ENCODE measurements at regions not wholly inside any gene's neighbourhood (a gene's known extent, or its start where the extent isn't known, plus 50 kb on each side); places are given as distances from the start of the nearest gene placed in this dataset.

DNA sequence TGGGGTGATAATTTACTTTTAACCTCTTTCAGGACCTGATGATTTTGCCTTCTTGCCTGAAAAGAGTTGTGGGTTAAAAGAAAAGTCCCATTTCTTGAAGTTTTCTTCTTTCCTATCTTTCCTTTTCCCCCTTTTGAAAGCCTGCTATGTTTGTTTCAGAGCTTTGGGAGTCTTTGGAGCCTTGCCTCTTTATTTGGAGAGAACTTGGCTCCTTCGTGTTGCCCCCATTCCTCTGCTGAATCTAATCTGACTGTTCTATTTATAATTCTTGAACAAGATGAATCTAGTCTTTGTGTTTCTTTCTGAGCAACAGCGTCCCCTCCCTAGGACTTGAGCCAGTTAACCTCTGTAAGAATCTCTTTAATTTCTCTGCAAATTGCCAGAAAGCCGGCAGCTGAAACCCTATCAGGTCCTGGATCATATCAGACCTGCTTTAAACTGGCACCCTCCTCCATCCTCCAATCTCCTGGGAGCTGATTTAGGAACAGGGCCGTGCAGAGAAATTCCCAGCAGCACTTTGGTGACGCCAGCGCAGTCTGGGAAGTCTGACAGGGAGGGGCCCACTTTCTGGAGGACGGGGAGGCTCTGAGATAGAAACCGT, 289.1 kb upstream of the SORL1-AS1 start:
- TF ChIP-seq, protein P1, sequence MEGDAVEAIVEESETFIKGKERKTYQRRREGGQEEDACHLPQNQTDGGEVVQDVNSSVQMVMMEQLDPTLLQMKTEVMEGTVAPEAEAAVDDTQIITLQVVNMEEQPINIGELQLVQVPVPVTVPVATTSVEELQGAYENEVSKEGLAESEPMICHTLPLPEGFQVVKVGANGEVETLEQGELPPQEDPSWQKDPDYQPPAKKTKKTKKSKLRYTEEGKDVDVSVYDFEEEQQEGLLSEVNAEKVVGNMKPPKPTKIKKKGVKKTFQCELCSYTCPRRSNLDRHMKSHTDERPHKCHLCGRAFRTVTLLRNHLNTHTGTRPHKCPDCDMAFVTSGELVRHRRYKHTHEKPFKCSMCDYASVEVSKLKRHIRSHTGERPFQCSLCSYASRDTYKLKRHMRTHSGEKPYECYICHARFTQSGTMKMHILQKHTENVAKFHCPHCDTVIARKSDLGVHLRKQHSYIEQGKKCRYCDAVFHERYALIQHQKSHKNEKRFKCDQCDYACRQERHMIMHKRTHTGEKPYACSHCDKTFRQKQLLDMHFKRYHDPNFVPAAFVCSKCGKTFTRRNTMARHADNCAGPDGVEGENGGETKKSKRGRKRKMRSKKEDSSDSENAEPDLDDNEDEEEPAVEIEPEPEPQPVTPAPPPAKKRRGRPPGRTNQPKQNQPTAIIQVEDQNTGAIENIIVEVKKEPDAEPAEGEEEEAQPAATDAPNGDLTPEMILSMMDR (IDR thresholded peaks at IDR 0.05): no peak
- TF ChIP-seq POLR2A (IDR thresholded peaks at IDR 0.05): no peak
